Upper lobe of right lung (tissue), 1 donor: ENCODE measurements at regions not wholly inside any gene's neighbourhood (a gene's known extent, or its start where the extent isn't known, plus 50 kb on each side); places are given as distances from the start of the nearest gene placed in this dataset.

Experiments used
- ATAC-seq: fragments of 200-7000 bp; cut with Tn5 transposase; one replicate; pipeline ENCODE4 v1.9.1; 2020; ENCODE audit warnings: mild to moderate bottlenecking, moderate library complexity
- DNase-seq: peaks from one replicate; pipeline ENCODE4 v3.0.0-alpha.2; 2020
- H3K27ac ChIP-seq: fragments of 200-600 bp; one replicate; pipeline ENCODE4 v1.8.0; 2022
- H3K27me3 ChIP-seq: fragments of 200-600 bp; one replicate; pipeline ENCODE4 v1.8.0; 2022; ENCODE audit warnings: mild to moderate bottlenecking
- H3K36me3 ChIP-seq: fragments of 200-600 bp; one replicate; pipeline ENCODE4 v1.8.0; 2022
- H3K4me1 ChIP-seq: fragments of 200-600 bp; one replicate; pipeline ENCODE4 v1.8.0; 2022
- H3K4me3 ChIP-seq: fragments of 200-600 bp; one replicate; pipeline ENCODE4 v1.8.0; 2022; ENCODE audit warnings: mild to moderate bottlenecking
- H3K9me3 ChIP-seq: fragments of 200-600 bp; one replicate; pipeline ENCODE4 v1.8.0; 2022
- CTCF ChIP-seq: fragments of 200-600 bp; IDR thresholded peaks from one replicate; pipeline ENCODE4 v1.8.0; 2022; ENCODE audit warnings: antibody characterized with exemption
- intact Hi-C: fragments of 100-400 bp; cut with DNase I; formaldehyde crosslinking; loops from one replicate; pipeline ENCODE4 v1.11.0; 2022
- donor health status: DM: no; HTN: yes; CAD: no; lungs with severe emphysema.

- H3K4me3 ChIP-seq: no peak overlapping the region
- H3K27me3 ChIP-seq: no peaks in the 10 kb centered on the region
- intact Hi-C loops: no loop called here
- no peaks in the 10 kb centered on the region for H3K36me3 ChIP-seq
- DNase-seq (no peak), ATAC-seq (no peak)
- H3K4me1 ChIP-seq: peaks cover 3% of the 10 kb centered on the region
- H3K9me3 ChIP-seq: no peaks in the 10 kb centered on the region
- no peak for TF ChIP-seq CTCF
- H3K27ac ChIP-seq: no peak overlapping the region
Observed at GRCh38 chr21:31399591-31399990, 55.5 kb upstream of the TIAM1 start.

GRCh38 chr21:31398574-31398973, 54.5 kb upstream of the TIAM1 start:
- intact Hi-C loops: no loop called here
- no peak overlapping the region for H3K27ac ChIP-seq
- DNase-seq: no peak

GRCh38 chr21:31397939-31398338, 53.9 kb upstream of the TIAM1 start:
- no peaks in the 10 kb centered on the region for H3K9me3 ChIP-seq
- H3K4me3 ChIP-seq: no peak overlapping the region
- no peak for ATAC-seq
- no peak for DNase-seq
- no peak for TF ChIP-seq CTCF
- intact Hi-C loops: no loop called here
- H3K27ac ChIP-seq: no peak overlapping the region
- H3K36me3 ChIP-seq: no peaks in the 10 kb centered on the region
- H3K4me1 ChIP-seq: peaks cover 3% of the 10 kb centered on the region
- no peaks in the 10 kb centered on the region for H3K27me3 ChIP-seq

More at GRCh38 chr21:31398574-31398973, 54.5 kb upstream of the TIAM1 start:
- no peak overlapping the region for H3K4me3 ChIP-seq
- H3K9me3 ChIP-seq: no peaks in the 10 kb centered on the region
- no peak for TF ChIP-seq CTCF
- H3K4me1 ChIP-seq: peaks cover 3% of the 10 kb centered on the region
- no peaks in the 10 kb centered on the region for H3K27me3 ChIP-seq
- no peaks in the 10 kb centered on the region for H3K36me3 ChIP-seq
- ATAC-seq: no peak

- Histone ChIP-seq H3K27ac (no peak overlapping the region), H3K4me3 (no peak overlapping the region), H3K36me3 (no peaks in the 10 kb centered on the region), H3K27me3 (no peaks in the 10 kb centered on the region), H3K9me3 (no peaks in the 10 kb centered on the region), H3K4me1 (peaks cover 3% of the 10 kb centered on the region)
- intact Hi-C loops: no loop called here
- no peak for TF ChIP-seq CTCF
- DNase-seq (no peak), ATAC-seq (no peak)
Observed at GRCh38 chr21:31397515-31397926, 53.5 kb upstream of the TIAM1 start.

GRCh38 chr21:31397030-31397429, 53.0 kb upstream of the TIAM1 start:
- no peaks in the 10 kb centered on the region for H3K36me3 ChIP-seq

More at GRCh38 chr21:31397030-31397429, 53.0 kb upstream of the TIAM1 start:
- no peak for TF ChIP-seq CTCF
- intact Hi-C loops: no loop called here
- H3K9me3 ChIP-seq: no peaks in the 10 kb centered on the region
- H3K4me1 ChIP-seq: peaks cover 3% of the 10 kb centered on the region
- no peaks in the 10 kb centered on the region for H3K27me3 ChIP-seq
- no peak for DNase-seq
- no peak overlapping the region for H3K27ac ChIP-seq
- H3K4me3 ChIP-seq: no peak overlapping the region
- ATAC-seq: no peak
